Activated naive CD8-positive, alpha-beta T cell treated with anti-CD3 and anti-CD28 coated beads, Interleukin-2, amount 10 ng/mL, durations not matched to agents 7 days and 5 days (primary cell): ENCODE measurements at regions not wholly inside any gene's neighbourhood (a gene's known extent, or its start where the extent isn't known, plus 50 kb on each side); places are given as distances from the start of the nearest gene placed in this dataset.

ENCODE experiments used
- ATAC-seq: fragments of 150-1000 bp; cut with Tn5 transposase; one replicate; pipeline ENCODE4 v1.10.0; 2021; ENCODE audit warnings: low read depth, moderate library complexity
- POLR2A ChIA-PET: fragments of 350-600 bp; sonication (Branson Sonifier 250); formaldehyde crosslinking; loops from one replicate; lab custom pipeline; 2021; ENCODE audit warnings: antibody characterized with exemption; lab: Charles Lee
- DNase-seq: peaks from one replicate; pipeline ENCODE4 v3.0.0; 2021
- H3K27ac Mint-ChIP-seq: one replicate; pipeline ENCODE4 v1.8.0; 2022; ENCODE audit warnings: mild to moderate bottlenecking, mixed read lengths
- H3K27me3 Mint-ChIP-seq: one replicate; pipeline ENCODE4 v1.8.0; 2022; ENCODE audit warnings: mild to moderate bottlenecking, moderate library complexity, mixed read lengths
- H3K36me3 Mint-ChIP-seq: one replicate; pipeline ENCODE4 v1.8.0; 2021; ENCODE audit warnings: mild to moderate bottlenecking, mixed read lengths
- H3K4me1 Mint-ChIP-seq: one replicate; pipeline ENCODE4 v1.8.0; 2021; ENCODE audit warnings: mixed read lengths
- H3K4me3 Mint-ChIP-seq: one replicate; pipeline ENCODE4 v1.8.0; 2022; ENCODE audit warnings: mild to moderate bottlenecking, moderate library complexity, mixed read lengths
- H3K9me3 Mint-ChIP-seq: one replicate; pipeline ENCODE4 v1.8.0; 2021; ENCODE audit warnings: mixed read lengths

- no peaks in the 10 kb centered on the region for H3K9me3 Mint-ChIP-seq
- H3K4me1 Mint-ChIP-seq = no peaks in the 10 kb centered on the region
- H3K4me3 Mint-ChIP-seq = no peak overlapping the region
- POLR2A ChIA-PET = no interaction called here
- ATAC-seq (no peak), DNase-seq (no peak)
- peaks cover 4% of the 10 kb centered on the region for H3K27me3 Mint-ChIP-seq
- H3K36me3 Mint-ChIP-seq = no peaks in the 10 kb centered on the region
- H3K27ac Mint-ChIP-seq = no peak overlapping the region
Observed at GRCh38 chr5:175236176-175236575, 207.8 kb downstream of the DRD1 start.

GRCh38 chr5:175235251-175235960 lies 208.6 kb downstream of the DRD1 start:
- H3K4me1 Mint-ChIP-seq = no peaks in the 10 kb centered on the region
- DNase-seq = no peak
- no peaks in the 10 kb centered on the region for H3K36me3 Mint-ChIP-seq
- H3K9me3 Mint-ChIP-seq = no peaks in the 10 kb centered on the region
- POLR2A ChIA-PET = no interaction called here
- no peak overlapping the region for H3K4me3 Mint-ChIP-seq
- peaks cover 4% of the 10 kb centered on the region for H3K27me3 Mint-ChIP-seq
- H3K27ac Mint-ChIP-seq = no peak overlapping the region
- no peak for ATAC-seq

- ATAC-seq (no peak), DNase-seq (no peak)
- Mint-ChIP-seq H3K9me3 (no peaks in the 10 kb centered on the region), H3K27me3 (peaks cover 7% of the 10 kb centered on the region), H3K27ac (no peak overlapping the region), H3K36me3 (no peaks in the 10 kb centered on the region), H3K4me3 (no peak overlapping the region), H3K4me1 (no peaks in the 10 kb centered on the region)
- POLR2A ChIA-PET = no interaction called here
Observed at GRCh38 chr5:175230299-175230698, 213.7 kb downstream of the DRD1 start.

- H3K27ac Mint-ChIP-seq = no peak overlapping the region
- H3K36me3 Mint-ChIP-seq = no peaks in the 10 kb centered on the region
- POLR2A ChIA-PET = no interaction called here
- H3K27me3 Mint-ChIP-seq = peaks cover 7% of the 10 kb centered on the region
- no peak for DNase-seq
- H3K9me3 Mint-ChIP-seq = no peaks in the 10 kb centered on the region
- no peak for ATAC-seq
- H3K4me3 Mint-ChIP-seq = no peak overlapping the region
- no peaks in the 10 kb centered on the region for H3K4me1 Mint-ChIP-seq
Observed at GRCh38 chr5:175226506-175226905, 217.5 kb downstream of the DRD1 start.

- DNase-seq (no peak), ATAC-seq (no peak)
- Mint-ChIP-seq H3K4me1 (no peaks in the 10 kb centered on the region), H3K4me3 (no peak overlapping the region), H3K27ac (no peak overlapping the region), H3K9me3 (no peaks in the 10 kb centered on the region), H3K27me3 (peaks cover 10% of the 10 kb centered on the region), H3K36me3 (no peaks in the 10 kb centered on the region)
- POLR2A ChIA-PET = no interaction called here
Observed at GRCh38 chr5:175223291-175223690, 220.7 kb downstream of the DRD1 start.

GRCh38 chr5:175222621-175223020 lies 221.4 kb downstream of the DRD1 start:
- DNase-seq (no peak), ATAC-seq (no peak)
- H3K4me1 Mint-ChIP-seq = no peaks in the 10 kb centered on the region
- no peak overlapping the region for H3K27ac Mint-ChIP-seq
- H3K4me3 Mint-ChIP-seq = no peak overlapping the region
- H3K9me3 Mint-ChIP-seq = no peaks in the 10 kb centered on the region
- no peaks in the 10 kb centered on the region for H3K36me3 Mint-ChIP-seq
- POLR2A ChIA-PET = no interaction called here
- peaks cover 10% of the 10 kb centered on the region for H3K27me3 Mint-ChIP-seq

GRCh38 chr5:175220549-175220948 lies 223.4 kb downstream of the DRD1 start:
- ATAC-seq (no peak), DNase-seq (no peak)
- POLR2A ChIA-PET = no interaction called here
- Mint-ChIP-seq H3K4me1 (no peaks in the 10 kb centered on the region), H3K36me3 (no peaks in the 10 kb centered on the region), H3K9me3 (no peaks in the 10 kb centered on the region), H3K27me3 (peaks cover 7% of the 10 kb centered on the region), H3K27ac (no peak overlapping the region), H3K4me3 (no peak overlapping the region)

- no peak overlapping the region for H3K4me3 Mint-ChIP-seq
- no peak overlapping the region for H3K27ac Mint-ChIP-seq
- POLR2A ChIA-PET = no interaction called here
- no peaks in the 10 kb centered on the region for H3K4me1 Mint-ChIP-seq
- no peak for ATAC-seq
- H3K9me3 Mint-ChIP-seq = no peaks in the 10 kb centered on the region
- peaks cover 7% of the 10 kb centered on the region for H3K27me3 Mint-ChIP-seq
- no peak for DNase-seq
- H3K36me3 Mint-ChIP-seq = no peaks in the 10 kb centered on the region
Observed at GRCh38 chr5:175219366-175219765, 224.6 kb downstream of the DRD1 start.

GRCh38 chr5:175216991-175217390 lies 227.0 kb downstream of the DRD1 start:
- no peak for ATAC-seq
- H3K27ac Mint-ChIP-seq = no peak overlapping the region
- no peaks in the 10 kb centered on the region for H3K4me1 Mint-ChIP-seq
- peaks cover 3% of the 10 kb centered on the region for H3K27me3 Mint-ChIP-seq
- no peak for DNase-seq
- H3K9me3 Mint-ChIP-seq = no peaks in the 10 kb centered on the region
- POLR2A ChIA-PET = no interaction called here
- H3K36me3 Mint-ChIP-seq = no peaks in the 10 kb centered on the region
- H3K4me3 Mint-ChIP-seq = no peak overlapping the region

GRCh38 chr5:175215906-175216305 lies 228.1 kb downstream of the DRD1 start:
- Mint-ChIP-seq H3K9me3 (no peaks in the 10 kb centered on the region), H3K36me3 (no peaks in the 10 kb centered on the region), H3K27me3 (peaks cover 3% of the 10 kb centered on the region), H3K4me3 (no peak overlapping the region), H3K27ac (no peak overlapping the region), H3K4me1 (no peaks in the 10 kb centered on the region)
- POLR2A ChIA-PET = no interaction called here
- DNase-seq (no peak), ATAC-seq (no peak)

GRCh38 chr5:175214152-175214551 lies 229.8 kb downstream of the DRD1 start:
- H3K4me1 Mint-ChIP-seq = no peaks in the 10 kb centered on the region
- peaks cover 3% of the 10 kb centered on the region for H3K27me3 Mint-ChIP-seq
- no peak for ATAC-seq
- no peak overlapping the region for H3K27ac Mint-ChIP-seq
- POLR2A ChIA-PET = no interaction called here
- no peak overlapping the region for H3K4me3 Mint-ChIP-seq
- H3K9me3 Mint-ChIP-seq = no peaks in the 10 kb centered on the region
- DNase-seq = no peak
- no peaks in the 10 kb centered on the region for H3K36me3 Mint-ChIP-seq

- no peaks in the 10 kb centered on the region for H3K9me3 Mint-ChIP-seq
- POLR2A ChIA-PET = no interaction called here
- H3K4me1 Mint-ChIP-seq = no peaks in the 10 kb centered on the region
- peaks cover 3% of the 10 kb centered on the region for H3K27me3 Mint-ChIP-seq
- H3K4me3 Mint-ChIP-seq = no peak overlapping the region
- no peak for ATAC-seq
- H3K36me3 Mint-ChIP-seq = no peaks in the 10 kb centered on the region
- no peak overlapping the region for H3K27ac Mint-ChIP-seq
- no peak for DNase-seq
Observed at GRCh38 chr5:175211956-175212756, 231.8 kb downstream of the DRD1 start.

GRCh38 chr5:175207321-175208040 lies 236.5 kb downstream of the DRD1 start:
- Mint-ChIP-seq H3K36me3 (no peaks in the 10 kb centered on the region), H3K27me3 (peaks cover 3% of the 10 kb centered on the region), H3K4me1 (no peaks in the 10 kb centered on the region), H3K27ac (no peak overlapping the region), H3K9me3 (no peaks in the 10 kb centered on the region), H3K4me3 (no peak overlapping the region)
- POLR2A ChIA-PET = no interaction called here
- no peak for DNase-seq
- ATAC-seq = no peak

- POLR2A ChIA-PET = no interaction called here
- Mint-ChIP-seq H3K36me3 (no peaks in the 10 kb centered on the region), H3K27ac (no peak overlapping the region), H3K27me3 (peaks cover 3% of the 10 kb centered on the region), H3K4me1 (no peaks in the 10 kb centered on the region), H3K4me3 (no peak overlapping the region), H3K9me3 (no peaks in the 10 kb centered on the region)
- DNase-seq (no peak), ATAC-seq (no peak)
Observed at GRCh38 chr5:175206669-175207068, 237.3 kb downstream of the DRD1 start.
